ENCODE measurements at regions not wholly inside any gene's neighbourhood (a gene's known extent, or its start where the extent isn't known, plus 50 kb on each side); places are given as distances from the start of the nearest gene placed in this dataset.

- no peaks in the 10 kb centered on the region for H3K4me1 ChIP-seq
- TF ChIP-seq CTCF (IDR thresholded peaks at IDR 0.05): no peak
- no peak for DNase-seq (ENCODE audit: low spot score)
- no peaks in the 10 kb centered on the region for H3K9me3 ChIP-seq
- H3K27me3 ChIP-seq: no peaks in the 10 kb centered on the region
- no peak overlapping the region for H3K4me3 ChIP-seq
- no peak overlapping the region for H3K27ac ChIP-seq
- no peaks in the 10 kb centered on the region for H3K36me3 ChIP-seq
These were observed 532.8 kb upstream of the SALL1 start for GRCh38 chr16:51683882-51684281.

- no peak overlapping the region for H3K27ac ChIP-seq
- H3K9me3 ChIP-seq: no peaks in the 10 kb centered on the region
- no peak overlapping the region for H3K4me3 ChIP-seq
- H3K4me1 ChIP-seq: no peaks in the 10 kb centered on the region
- no peak for DNase-seq (ENCODE audit: low spot score)
- H3K27me3 ChIP-seq: no peaks in the 10 kb centered on the region
- no peak for TF ChIP-seq CTCF (IDR thresholded peaks at IDR 0.05)
- no peaks in the 10 kb centered on the region for H3K36me3 ChIP-seq
These were observed 531.8 kb upstream of the SALL1 start for GRCh38 chr16:51682905-51683304.

- Histone ChIP-seq H3K4me3 (no peak overlapping the region), H3K27me3 (no peaks in the 10 kb centered on the region), H3K9me3 (no peaks in the 10 kb centered on the region), H3K27ac (no peak overlapping the region), H3K4me1 (no peaks in the 10 kb centered on the region), H3K36me3 (no peaks in the 10 kb centered on the region)
- DNase-seq (ENCODE audit: low spot score): no peak
- TF ChIP-seq CTCF (IDR thresholded peaks at IDR 0.05): no peak
These were observed 523.5 kb upstream of the SALL1 start for GRCh38 chr16:51674615-51675014.

GRCh38 chr16:51670527-51670926, 519.5 kb upstream of the SALL1 start:
- no peak for TF ChIP-seq CTCF (IDR thresholded peaks at IDR 0.05)
- Histone ChIP-seq H3K36me3 (no peaks in the 10 kb centered on the region), H3K4me1 (no peaks in the 10 kb centered on the region), H3K9me3 (no peaks in the 10 kb centered on the region), H3K27ac (no peak overlapping the region), H3K27me3 (no peaks in the 10 kb centered on the region), H3K4me3 (no peak overlapping the region)
- DNase-seq (ENCODE audit: low spot score): no peak

GRCh38 chr16:51666821-51667220, 515.8 kb upstream of the SALL1 start:
- DNase-seq (ENCODE audit: low spot score): no peak
- H3K4me1 ChIP-seq: no peaks in the 10 kb centered on the region
- H3K27ac ChIP-seq: no peak overlapping the region
- H3K27me3 ChIP-seq: no peaks in the 10 kb centered on the region
- no peak overlapping the region for H3K4me3 ChIP-seq
- TF ChIP-seq CTCF (IDR thresholded peaks at IDR 0.05): no peak
- H3K9me3 ChIP-seq: no peaks in the 10 kb centered on the region
- H3K36me3 ChIP-seq: no peaks in the 10 kb centered on the region

GRCh38 chr16:51666074-51666473, 515.0 kb upstream of the SALL1 start:
- no peak overlapping the region for H3K4me3 ChIP-seq
- H3K9me3 ChIP-seq: no peaks in the 10 kb centered on the region
- H3K27ac ChIP-seq: no peak overlapping the region
- TF ChIP-seq CTCF (IDR thresholded peaks at IDR 0.05): no peak
- H3K36me3 ChIP-seq: no peaks in the 10 kb centered on the region
- H3K4me1 ChIP-seq: no peaks in the 10 kb centered on the region
- no peak for DNase-seq (ENCODE audit: low spot score)
- no peaks in the 10 kb centered on the region for H3K27me3 ChIP-seq
